DMS114 treated with DMSO at 0.1 percent for 48 hours (cell line): ENCODE measurements at regions not wholly inside any gene's neighbourhood (a gene's known extent, or its start where the extent isn't known, plus 50 kb on each side); places are given as distances from the start of the nearest gene placed in this dataset.
"Not testable (repeated sequence)": the region's sequence is repeated elsewhere in the genome, so short reads cannot be mapped to it uniquely, and the experiment has no call there.

Experiments used
- DNase-seq: peaks from one replicate; lab custom pipeline; 2025; ENCODE audit not compliant: unreplicated experiment; lab: John Stamatoyannopoulos, UW

- DNase-seq = no peak
Measured at GRCh38 chr4:3865986-3866812, 100.0 kb downstream of the ADRA2C start.

DNA sequence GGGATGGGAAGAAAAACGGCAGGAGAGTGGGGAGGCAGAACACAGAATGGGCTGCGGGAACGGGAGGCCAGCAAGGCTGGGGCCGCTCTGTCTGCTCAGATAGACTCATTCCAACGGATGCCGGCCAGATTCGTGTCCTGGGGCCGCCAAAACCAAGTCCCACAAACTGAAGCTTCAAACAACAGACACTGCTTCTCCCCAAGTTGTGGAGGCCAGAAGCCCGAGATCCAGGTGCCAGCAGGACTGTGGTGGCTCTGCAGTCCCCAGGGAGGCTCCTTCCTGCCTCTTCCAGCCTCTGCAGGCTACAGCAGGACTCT is 100.6 kb downstream of the ADRA2C start:
- DNase-seq = no peak

GRCh38 chr4:3867403-3868100 is 101.4 kb downstream of the ADRA2C start:
- no peak for DNase-seq

GRCh38 chr4:3868211-3869173 is 102.3 kb downstream of the ADRA2C start:
- no peak for DNase-seq

DNA sequence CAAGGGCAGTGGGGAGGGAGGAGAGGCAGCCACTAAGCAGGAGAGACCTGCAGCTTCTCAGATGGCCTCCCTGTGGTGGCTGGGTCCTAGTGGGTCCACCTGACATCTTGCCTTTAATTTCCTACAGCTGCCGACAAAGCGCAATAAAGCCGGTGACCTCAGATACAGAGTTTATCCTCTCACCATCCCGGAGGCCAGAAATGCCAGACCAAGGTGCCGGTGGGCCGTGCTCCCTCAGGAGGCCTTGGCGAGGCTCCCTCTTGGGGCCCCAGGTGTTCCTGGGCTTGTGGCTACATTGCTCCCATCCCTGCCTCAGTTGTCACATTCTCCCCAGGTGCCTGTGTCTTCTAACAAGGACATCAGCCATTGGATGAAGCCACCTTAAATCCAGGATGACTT is 103.0 kb downstream of the ADRA2C start:
- no peak for DNase-seq

GRCh38 chr4:3869661-3870566 is 103.7 kb downstream of the ADRA2C start:
- no peak for DNase-seq

DNA sequence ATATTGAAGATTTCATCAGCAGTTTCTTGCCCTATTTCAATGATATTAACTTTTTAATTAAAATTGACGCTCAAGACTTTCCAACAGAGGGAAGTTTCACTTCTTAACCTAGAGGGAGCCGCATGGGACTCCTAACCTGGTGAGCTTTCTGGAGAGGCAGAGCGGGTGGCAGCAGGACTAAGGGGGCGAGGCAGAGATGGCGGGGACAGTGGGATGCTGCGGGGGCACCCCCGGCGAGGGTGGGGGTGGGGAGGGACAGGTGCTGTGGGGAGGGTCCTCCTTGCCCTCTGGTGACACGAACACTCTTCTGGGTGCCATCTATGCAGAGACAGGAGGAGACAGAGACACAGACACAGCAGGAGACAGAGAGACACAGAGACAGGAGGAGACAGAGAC is 104.4 kb downstream of the ADRA2C start:
- no peak for DNase-seq

GRCh38 chr4:3871181-3871852 is 105.1 kb downstream of the ADRA2C start:
- peak; percentile 17 for DNase-seq

DNA sequence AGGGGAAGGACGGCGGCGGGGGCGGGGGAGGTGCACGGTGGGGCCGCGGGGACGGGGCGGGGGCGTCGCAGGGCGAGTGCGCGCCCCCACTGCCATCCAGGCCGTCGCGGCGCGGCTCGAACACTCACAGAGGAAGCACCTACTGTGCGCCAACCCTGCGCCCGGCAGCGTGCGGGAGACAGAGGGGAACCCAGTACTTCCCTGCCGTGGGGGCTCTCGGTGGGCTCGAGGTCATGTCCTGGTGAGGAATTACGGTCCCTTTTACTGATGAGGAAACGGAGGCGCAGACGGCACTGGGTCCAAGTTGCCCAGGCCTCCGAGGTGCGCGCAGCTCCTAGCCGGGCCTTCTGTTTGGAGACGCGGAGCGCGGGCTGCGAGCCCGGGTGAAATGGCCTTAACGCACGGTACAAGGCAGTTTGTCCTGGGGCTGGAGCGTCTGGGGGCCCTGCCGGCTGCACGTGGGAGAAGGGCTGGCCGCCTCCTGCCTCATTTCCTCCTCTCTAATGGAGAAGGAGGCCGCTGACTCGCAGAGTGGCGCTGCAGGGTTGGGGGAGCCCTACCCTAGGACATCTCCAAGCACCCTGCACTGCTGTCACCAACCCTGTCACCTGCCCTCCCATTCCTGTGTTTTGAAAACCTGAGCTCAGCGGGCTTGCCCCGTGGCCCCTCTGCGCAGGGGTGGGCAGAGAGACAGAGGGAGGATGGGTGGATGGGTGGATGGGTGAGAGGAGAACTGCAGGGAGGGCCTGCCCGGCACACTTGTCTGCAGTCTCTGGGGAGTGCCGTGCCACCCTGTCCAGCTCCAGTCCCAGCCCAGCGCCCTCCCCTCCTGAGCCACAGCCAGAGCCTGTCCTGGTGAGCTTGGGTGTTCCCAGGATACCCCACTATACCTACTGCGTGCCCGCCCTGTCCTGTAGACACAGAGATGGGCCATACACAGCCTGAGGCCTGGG is 106.0 kb downstream of the ADRA2C start:
- DNase-seq = no peak

DNA sequence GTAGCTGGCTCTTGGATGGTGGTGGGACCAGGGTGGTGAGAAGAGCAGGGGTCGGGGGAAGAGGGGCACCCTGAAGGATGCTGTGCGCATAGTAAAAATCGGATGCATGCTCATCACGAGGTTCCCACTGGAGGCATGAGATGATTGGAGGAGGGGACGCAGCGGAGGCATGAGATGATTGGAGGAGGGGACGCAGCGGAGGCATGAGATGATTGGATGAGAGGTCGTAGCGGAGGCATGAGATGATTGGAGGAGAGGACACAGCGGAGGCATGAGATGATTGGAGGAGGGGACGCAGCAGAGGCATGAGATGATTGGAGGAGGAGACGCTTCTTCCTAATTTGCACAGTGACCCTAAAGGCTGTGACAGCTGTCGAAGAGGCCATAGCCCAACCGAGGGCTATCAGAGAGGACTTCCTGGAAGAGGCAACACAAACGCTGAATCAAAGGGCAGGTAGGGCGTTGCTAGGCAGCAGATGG is 106.7 kb downstream of the ADRA2C start:
- DNase-seq = no peak

GRCh38 chr4:3873408-3874027 is 107.3 kb downstream of the ADRA2C start:
- no peak for DNase-seq

DNA sequence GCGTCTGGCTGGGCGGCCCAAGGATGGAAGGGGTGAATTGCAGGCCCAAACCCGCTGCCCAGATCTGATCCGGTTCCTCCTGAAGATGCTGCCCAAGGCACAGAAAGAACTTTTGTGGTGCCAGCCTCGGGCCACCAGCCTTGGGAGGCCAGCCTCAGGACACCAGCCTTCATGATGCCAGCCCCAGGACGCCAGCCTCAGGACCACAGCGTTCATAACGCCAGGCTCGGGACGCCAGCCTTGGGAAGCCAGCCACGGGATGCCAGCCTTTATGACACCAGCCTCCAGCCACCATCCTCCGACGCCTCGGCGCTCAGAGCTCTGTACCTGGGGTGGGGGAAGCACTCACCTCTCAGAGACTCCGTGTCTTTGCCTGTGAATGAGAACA is 107.8 kb downstream of the ADRA2C start:
- no peak for DNase-seq

DNA sequence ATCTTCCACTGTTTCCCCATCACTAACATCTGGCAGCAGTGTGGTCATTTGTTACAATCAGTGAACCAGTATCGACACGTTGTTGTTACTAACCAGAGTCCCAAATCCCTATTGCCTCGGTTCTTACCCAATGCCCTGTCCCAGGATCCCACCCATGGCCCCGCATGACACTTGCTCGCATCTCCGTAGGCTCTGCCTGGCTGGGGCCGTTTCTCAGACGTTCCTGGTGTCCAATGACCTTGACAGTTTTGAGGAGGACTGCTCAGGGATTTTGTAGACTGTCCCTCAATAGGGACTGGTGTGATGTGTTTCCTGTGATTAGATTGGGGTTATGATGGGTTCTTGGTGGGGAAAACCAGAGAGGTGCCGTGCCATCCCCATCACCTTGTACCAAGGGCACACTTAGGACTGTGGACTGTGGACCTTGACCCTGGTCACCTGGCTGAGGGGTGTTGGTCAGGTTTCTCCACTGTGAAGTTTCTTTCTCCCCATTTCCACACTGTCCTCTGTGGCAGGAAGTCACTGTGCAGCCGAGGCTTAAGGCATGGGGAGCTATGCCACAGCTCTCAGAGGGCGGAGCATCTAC is 108.4 kb downstream of the ADRA2C start:
- DNase-seq = no peak

GRCh38 chr4:3875466-3875865 is 109.3 kb downstream of the ADRA2C start:
- DNase-seq = no peak

DNA sequence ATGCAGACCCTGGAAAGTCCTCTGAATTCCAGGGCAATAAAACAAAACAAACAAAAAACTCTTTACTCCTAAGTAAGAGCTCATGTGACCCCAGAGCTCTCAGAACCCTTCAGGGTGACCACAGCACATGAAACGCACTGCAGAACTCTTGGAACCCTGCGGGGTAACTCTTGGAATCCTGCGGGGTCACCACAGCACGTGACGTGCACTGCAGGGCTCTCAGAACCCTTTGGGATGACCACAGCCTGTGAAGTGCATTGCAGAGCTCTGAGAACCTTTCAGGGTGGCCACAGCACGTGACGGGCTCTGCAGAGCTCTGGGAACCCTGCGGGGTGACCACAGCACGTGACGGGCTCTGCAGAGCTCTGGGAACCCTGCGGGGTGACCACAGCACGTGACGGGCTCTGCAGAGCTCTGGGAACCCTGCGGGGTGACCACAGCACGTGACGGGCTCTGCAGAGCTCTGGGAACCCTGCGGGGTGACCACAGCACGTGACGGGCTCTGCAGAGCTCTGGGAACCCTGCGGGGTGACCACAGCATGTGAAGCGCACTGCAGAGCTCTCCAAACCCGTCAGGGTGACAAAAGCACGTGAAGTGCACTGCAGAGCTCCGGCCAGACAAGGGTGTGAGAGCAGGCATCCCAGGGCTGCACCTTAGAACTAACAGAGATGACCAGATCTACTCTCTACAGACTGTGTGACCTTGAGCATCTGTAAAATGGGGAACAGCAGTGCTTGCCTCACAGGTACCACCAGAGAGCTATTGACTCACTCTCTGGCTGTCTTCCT is 110.1 kb downstream of the ADRA2C start:
- DNase-seq = not testable (repeated sequence)

DNA sequence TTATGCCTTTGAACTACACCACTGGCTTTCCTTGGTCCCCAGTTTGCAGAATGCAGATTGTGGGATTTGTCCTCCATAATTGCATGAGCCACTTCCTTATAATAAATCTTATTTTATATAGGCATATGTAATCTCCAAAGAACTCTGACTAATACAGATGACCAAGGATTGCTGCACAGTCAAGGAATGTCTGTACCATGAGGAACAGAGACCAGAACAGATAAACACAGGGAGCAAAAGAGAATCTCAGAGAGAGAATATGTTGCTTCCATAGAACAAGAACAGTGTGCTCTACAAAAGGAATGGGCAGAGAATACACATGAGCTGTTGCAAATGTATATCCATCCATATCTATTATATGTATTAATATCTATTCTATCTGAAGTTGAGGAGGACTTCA is 111.1 kb downstream of the ADRA2C start:
- DNase-seq = no peak

- DNase-seq = no peak
Measured at GRCh38 chr4:3877868-3878267, 111.7 kb downstream of the ADRA2C start.
